WERI-Rb-1 (cell line): ENCODE measurements at regions not wholly inside any gene's neighbourhood (a gene's known extent, or its start where the extent isn't known, plus 50 kb on each side); places are given as distances from the start of the nearest gene placed in this dataset.

ENCODE experiments used
- DNase-seq: peaks from one replicate; pipeline ENCODE4 v3.0.0-alpha.2; 2020
- H3K27ac ChIP-seq: fragments of 250-450 bp; sonication (Bioruptor Pico); 2 replicates; pipeline ENCODE4 v1.5.1; 2020; ENCODE audit warnings: mild to moderate bottlenecking, moderate library complexity
- H3K27me3 ChIP-seq: fragments of 250-450 bp; sonication (Bioruptor Pico); 2 replicates; pipeline ENCODE4 v1.5.1; 2021; ENCODE audit warnings: mild to moderate bottlenecking, low read depth, moderate library complexity; ENCODE audit not compliant: insufficient read depth, severe bottlenecking
- H3K36me3 ChIP-seq: fragments of 250-450 bp; sonication (Bioruptor Pico); 2 replicates; pipeline ENCODE4 v1.5.1; 2020; ENCODE audit warnings: mild to moderate bottlenecking, moderate library complexity
- H3K4me3 ChIP-seq: 2 replicates; pipeline ENCODE4 v1.5.1; 2011; ENCODE audit warnings: low read depth, mild to moderate bottlenecking, control low read depth, low read length
- H3K9me3 ChIP-seq: fragments of 250-450 bp; sonication (Bioruptor Pico); 2 replicates; pipeline ENCODE4 v1.5.1; 2021; ENCODE audit warnings: mild to moderate bottlenecking, moderate library complexity; ENCODE audit not compliant: severe bottlenecking
- TF ChIP-seq, protein P1 (sequence below): IDR thresholded peaks from 2 replicates; pipeline ENCODE4 v1.5.1; 2011; ENCODE audit warnings: low read depth, mild to moderate bottlenecking, control low read depth, inconsistent platforms, low read length

GRCh38 chr20:52805296-52805571 lies 166.9 kb upstream of the TSHZ2 start:
- H3K27me3 ChIP-seq = no peaks in the 10 kb centered on the region
- TF ChIP-seq, protein P1, sequence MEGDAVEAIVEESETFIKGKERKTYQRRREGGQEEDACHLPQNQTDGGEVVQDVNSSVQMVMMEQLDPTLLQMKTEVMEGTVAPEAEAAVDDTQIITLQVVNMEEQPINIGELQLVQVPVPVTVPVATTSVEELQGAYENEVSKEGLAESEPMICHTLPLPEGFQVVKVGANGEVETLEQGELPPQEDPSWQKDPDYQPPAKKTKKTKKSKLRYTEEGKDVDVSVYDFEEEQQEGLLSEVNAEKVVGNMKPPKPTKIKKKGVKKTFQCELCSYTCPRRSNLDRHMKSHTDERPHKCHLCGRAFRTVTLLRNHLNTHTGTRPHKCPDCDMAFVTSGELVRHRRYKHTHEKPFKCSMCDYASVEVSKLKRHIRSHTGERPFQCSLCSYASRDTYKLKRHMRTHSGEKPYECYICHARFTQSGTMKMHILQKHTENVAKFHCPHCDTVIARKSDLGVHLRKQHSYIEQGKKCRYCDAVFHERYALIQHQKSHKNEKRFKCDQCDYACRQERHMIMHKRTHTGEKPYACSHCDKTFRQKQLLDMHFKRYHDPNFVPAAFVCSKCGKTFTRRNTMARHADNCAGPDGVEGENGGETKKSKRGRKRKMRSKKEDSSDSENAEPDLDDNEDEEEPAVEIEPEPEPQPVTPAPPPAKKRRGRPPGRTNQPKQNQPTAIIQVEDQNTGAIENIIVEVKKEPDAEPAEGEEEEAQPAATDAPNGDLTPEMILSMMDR = no peak
- H3K36me3 ChIP-seq = no peaks in the 10 kb centered on the region
- no peaks in the 10 kb centered on the region for H3K9me3 ChIP-seq
- H3K27ac ChIP-seq = no peak overlapping the region
- DNase-seq = no peak
- H3K4me3 ChIP-seq = no peak overlapping the region

- no peaks in the 10 kb centered on the region for H3K27me3 ChIP-seq
- no peaks in the 10 kb centered on the region for H3K9me3 ChIP-seq
- H3K27ac ChIP-seq = no peak overlapping the region
- no peaks in the 10 kb centered on the region for H3K36me3 ChIP-seq
- TF ChIP-seq, protein P1 = no peak
- no peak overlapping the region for H3K4me3 ChIP-seq
- DNase-seq = no peak
Observed at GRCh38 chr20:52804497-52805295, 167.5 kb upstream of the TSHZ2 start.

- Histone ChIP-seq H3K4me3 (no peak overlapping the region), H3K9me3 (no peaks in the 10 kb centered on the region), H3K36me3 (no peaks in the 10 kb centered on the region), H3K27me3 (no peaks in the 10 kb centered on the region), H3K27ac (no peak overlapping the region)
- DNase-seq = no peak
- TF ChIP-seq, protein P1 = no peak
Observed at GRCh38 chr20:52801628-52802006, 170.5 kb upstream of the TSHZ2 start.

- no peaks in the 10 kb centered on the region for H3K36me3 ChIP-seq
- no peaks in the 10 kb centered on the region for H3K27me3 ChIP-seq
- TF ChIP-seq, protein P1 = no peak
- no peak overlapping the region for H3K4me3 ChIP-seq
- H3K9me3 ChIP-seq = no peaks in the 10 kb centered on the region
- no peak for DNase-seq
- no peak overlapping the region for H3K27ac ChIP-seq
Observed at GRCh38 chr20:52800734-52801627, 171.2 kb upstream of the TSHZ2 start.

GRCh38 chr20:52799130-52799529 lies 173.0 kb upstream of the TSHZ2 start:
- H3K27me3 ChIP-seq = no peaks in the 10 kb centered on the region
- H3K36me3 ChIP-seq = no peaks in the 10 kb centered on the region
- H3K9me3 ChIP-seq = no peaks in the 10 kb centered on the region
- H3K4me3 ChIP-seq = no peak overlapping the region
- no peak overlapping the region for H3K27ac ChIP-seq
- DNase-seq = no peak
- TF ChIP-seq, protein P1 = no peak
